NOMO-1 treated with dmso at 0.1 percent for 144 hours (cell line): ENCODE measurements at regions not wholly inside any gene's neighbourhood (a gene's known extent, or its start where the extent isn't known, plus 50 kb on each side); places are given as distances from the start of the nearest gene placed in this dataset.

Experiments used
- DNase-seq: peaks from one replicate; lab custom pipeline; 2025; ENCODE audit not compliant: unreplicated experiment; lab: John Stamatoyannopoulos, UW

DNA sequence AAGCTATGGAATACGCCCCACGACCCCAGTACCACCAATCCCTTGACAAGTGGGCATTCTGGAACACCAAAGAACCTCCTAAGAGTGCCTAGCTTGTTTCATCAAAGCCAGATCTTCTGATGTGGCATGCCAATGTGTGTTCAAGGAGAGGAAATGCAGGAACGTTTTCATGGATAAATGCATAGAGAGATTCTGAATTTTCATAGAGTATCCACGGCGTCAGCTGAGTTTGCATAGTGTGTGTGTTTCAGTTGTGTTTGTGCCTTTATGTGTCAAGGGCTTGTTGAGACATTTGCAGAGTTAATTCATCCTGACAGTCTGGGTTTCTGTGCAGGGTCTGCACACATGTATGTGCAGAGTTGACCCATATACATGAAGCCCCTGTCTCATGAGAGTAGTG lies 172.7 kb upstream of the LRFN2 start:
- no peak for DNase-seq

DNA sequence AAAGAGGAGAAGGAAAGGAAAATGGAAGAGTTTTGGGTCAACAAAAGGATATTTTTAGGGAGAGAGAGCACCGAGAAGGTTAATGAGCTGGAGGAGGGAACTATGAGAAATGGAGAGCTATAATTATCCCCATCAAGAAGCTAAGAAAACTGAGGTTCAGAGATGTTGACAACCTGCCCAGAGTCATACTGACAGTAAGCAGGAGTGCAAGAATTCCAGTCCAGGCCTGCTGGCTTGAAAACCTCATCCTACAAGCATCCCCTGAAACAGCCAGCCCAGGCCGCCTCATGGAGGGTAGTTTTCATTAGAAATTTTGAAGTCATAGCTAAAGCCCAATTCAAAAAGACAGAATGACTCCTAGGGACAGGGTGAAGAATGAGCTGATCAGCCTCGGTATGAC lies 172.1 kb upstream of the LRFN2 start:
- no peak for DNase-seq

DNA sequence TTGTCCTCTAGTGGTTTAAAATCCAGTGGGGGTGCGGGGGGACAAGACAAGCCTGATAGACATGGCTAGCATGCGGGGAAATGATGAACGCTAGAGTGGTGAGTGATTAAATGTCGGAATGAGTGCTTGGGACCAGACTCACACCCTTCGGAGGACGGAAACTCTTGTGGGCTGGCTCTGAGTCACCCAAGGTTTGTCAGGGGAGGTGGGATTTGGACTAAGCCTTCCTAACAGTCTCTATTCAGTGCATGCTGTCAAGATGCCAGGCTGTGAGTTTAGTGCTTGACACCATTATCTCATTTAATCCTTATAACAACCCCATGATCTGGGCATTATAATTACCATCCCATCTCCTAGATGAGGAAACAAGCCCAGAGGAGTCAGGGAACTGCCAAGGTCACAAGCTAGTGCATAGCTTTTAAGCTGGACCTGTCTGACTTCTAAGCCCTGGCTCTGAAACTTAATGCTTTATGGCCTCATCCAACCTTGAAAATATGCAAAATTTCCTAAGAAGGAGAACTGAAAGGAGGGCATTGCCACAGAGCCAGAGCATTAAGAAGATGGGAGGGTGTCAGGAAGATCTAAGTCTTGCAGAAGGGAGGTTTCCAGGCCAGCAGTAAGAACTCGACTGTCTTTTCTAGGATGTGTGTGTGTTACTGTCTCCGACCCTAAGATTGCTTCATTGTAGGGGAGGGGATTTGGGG lies 168.7 kb upstream of the LRFN2 start:
- DNase-seq, result no peak

DNA sequence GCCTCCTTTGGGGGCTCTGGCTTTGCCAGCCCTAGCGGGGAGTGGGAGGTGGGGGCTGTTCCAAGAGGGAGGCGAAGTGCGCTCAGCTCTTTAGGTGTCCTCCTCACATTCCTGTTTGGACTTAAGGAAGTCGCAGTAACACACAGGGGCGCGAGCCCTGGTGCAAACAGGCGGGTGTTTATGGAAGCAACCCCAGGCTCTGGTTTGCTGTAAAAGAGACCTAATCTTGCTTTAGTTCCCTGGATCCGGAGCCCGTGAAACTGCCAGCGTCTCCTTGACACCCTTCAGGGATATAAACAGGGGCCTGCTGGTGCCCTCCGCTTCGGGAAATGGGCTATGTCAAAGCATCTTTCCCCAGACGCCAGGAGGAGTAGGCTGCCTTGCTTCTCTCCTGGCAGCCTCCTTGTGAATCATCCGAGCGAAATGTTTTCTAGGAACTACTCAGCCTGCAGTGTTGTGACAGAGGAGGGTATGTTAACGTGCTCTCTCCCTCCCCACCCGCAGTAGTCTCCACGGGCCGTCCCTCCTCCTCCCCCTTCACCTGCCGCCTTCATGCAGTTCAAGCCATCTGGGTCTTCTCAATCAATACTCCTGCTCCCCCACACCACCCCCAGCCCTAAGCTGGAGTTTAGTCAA lies 168.0 kb upstream of the LRFN2 start:
- DNase-seq, result no peak

DNA sequence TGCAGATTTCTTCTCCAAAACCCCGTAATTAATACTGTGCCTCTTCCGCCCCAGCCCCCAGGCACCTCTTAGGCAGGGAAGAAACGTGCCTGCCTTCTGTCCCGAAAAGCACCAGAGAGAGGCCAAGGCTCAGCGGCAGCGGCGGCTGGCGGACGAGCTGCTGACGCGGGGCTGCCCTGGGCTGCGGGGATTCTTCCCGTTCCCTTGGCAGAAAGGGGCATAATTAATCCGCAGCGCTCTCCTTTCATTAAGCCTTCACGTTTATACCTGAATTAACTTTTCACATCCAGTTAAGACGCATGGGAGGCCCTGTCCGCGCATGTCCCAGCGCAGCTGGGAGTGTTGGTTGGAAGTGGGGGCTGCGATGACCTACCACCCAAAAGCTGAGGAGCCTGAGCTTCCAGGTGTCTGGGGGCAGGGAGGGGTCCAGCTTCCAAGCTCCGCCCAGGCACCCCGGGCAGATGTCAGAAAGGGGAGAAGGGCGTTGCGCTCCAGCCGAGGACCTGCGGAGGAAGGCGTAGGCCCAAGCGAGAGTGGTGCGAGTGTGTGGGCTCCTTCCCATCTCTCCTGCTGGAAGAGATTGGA lies 167.4 kb upstream of the LRFN2 start:
- no peak for DNase-seq

DNA sequence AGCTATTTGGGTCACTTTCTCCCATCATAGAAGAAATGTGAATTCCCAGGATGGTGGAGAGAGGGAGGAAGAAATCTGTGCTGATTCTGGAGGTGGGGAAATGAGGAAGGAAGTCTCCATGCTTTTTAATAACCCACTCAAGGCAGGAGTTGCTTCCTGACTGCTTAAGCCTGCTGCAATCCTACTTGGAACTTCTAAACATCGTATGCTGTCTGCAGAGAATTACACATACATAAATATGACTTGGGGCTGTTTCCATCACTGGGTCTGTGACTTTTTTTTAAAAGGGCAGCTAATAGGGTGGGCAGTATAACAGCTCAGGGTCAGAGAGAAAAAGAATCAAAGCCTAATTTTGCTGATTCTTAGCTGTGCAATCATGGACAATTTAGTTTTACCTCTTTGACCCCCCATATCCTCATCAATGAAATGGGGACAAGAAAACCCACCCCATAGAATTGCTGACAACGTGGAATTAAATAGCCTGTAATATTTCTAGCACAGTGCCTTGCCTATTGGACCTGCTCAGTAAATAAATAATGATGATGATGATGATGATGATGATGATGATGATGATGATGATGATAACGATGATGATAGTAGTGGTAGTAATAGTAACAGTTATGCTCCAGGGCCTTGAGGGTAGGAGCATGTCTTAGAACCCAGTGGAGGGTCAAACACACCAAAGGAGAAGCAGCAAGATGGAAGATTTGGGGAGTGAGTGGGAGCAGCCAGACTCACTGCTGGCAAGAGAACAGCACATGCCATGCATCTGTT lies 166.7 kb upstream of the LRFN2 start:
- DNase-seq, result no peak

DNA sequence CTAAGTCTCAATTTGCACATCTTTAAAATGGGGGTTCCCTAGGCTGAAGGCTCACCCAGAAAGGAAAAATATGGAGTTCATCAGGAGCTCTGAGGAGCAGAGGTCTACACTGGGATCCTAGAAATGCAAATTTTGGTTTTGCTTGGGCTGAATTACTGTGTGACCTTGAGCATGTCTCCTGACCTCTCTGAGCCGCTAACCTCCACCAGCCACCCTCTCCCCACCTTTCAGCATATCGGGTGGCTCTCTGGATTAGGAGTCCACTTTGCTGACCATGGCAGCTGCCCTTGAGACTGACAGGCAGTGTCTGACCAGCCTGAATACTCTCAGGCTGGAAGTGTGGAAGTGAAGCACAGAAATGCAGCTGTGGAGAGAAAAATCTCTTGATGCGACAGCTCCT lies 165.9 kb upstream of the LRFN2 start:
- no peak for DNase-seq

DNA sequence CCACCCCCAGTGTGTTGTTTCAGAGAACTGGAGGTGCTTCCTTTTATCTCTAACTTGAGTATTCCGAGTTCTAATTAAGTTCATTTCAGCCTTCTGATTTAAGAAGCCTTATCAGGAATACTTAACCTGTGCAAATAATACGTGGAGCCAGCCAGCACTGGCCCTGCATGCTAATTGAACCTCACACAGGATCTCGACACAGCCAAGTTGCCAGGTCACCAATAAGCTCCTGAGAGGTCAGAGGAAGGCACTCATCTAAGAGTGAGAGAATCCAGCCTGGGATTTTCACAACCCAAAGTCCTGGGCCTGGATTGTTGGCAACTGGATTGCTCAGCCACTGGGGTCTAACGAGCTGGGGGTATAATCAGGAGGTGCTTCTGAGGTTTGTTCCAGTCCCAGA lies 157.7 kb upstream of the LRFN2 start:
- no peak for DNase-seq

DNA sequence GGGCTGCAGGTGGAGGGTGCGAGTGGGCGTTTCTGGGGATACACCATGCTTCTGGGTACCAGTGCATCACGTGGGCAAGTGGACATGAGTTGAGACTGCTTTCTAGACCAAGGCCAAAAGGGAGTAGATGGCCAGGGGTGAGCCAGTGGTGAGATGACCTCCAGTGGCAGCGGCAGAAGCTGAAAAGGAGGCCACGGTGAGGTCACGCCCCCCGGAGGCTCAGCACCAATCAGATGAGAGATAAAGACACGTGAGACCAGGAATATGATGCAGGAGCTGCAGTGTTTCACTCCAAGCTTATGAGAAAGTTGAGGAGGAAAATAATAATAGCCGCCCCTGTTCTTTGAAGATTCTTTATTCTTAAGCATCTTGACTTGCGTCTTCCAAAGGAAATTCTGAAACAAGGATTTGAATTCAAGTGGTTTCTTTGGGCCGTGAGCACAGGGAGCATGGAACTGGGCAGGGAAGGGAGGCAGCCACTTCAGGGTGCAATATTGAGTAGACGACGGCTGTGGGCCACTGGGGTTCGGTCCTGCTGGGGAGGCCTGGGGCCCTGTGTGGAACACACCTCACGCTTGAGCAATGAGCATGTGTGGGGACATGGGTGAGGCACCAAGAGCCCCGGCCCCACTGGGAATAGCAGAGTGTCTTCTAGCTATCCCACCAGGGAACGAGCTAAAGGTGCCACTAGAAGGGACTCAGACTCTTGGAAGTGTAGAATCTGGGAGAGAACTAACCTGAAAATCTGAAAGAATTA lies 156.7 kb upstream of the LRFN2 start:
- no peak for DNase-seq

DNA sequence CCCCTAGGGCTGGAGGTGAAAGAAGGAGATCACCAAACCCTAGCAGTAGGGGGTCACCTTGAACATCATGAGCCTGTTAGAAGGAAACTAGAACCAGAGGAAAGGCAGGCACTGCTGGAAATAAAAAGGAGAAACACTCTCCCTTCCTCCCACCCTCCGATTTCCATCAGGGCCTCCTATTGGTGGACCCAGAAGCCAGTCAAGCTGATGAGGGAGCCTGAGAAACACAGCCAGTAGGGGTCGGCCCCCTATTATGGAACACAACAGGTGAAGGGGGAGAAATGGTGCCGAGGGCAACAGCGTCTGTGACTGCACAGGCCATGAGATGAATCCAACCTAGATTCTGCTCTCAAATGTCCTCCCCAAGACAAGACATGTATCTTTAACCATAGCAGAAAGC lies 156.1 kb upstream of the LRFN2 start:
- DNase-seq, result no peak

DNA sequence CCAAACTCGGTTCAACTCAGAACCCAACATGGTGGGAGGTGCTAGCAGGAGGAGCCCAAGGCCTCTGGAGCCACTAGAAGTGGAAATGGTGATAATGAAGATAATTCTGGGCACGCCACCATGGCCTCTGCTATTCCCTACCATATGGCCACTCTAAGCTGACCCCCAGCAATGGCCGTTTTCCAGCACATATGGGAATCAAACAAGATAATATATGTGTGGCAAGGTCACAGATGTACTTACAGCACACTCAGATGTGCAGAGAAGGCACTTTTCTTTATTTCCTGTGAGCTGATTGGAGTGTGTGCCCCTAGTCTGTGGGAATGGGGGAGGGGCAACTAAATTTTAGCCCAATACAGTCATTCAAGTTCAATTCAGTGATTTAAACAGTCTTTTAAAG lies 153.4 kb upstream of the LRFN2 start:
- no peak for DNase-seq

DNA sequence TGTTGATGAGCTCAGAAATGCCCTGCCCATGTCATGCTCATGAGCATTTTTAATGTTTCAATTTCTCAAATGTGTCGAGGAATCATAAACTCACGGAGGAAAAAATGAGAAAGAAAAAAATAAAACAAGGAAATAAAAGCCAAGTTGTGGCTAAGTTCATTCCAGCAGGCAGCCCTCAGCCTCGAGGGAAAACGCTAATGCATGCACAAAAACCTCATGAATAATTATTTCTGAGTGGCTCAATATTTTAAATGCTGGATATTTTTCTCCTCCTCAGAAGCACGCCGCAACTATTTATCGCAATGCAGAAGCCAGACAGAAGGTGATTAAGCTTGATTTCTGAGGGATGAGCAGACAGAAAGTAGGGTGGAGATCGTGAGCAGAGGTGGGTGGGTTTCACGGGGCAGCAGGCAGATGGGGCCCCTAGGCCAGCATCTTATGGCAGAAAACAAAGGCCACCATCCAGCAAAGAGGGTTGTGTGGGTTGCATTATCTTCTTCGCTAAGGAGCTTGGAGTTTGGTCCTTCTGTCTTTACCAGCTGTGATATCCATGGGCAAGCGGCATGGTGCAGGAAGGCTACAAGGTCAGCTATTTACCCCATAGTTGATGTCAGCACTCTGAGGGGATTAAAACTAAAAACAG lies 151.5 kb upstream of the LRFN2 start:
- no peak for DNase-seq

DNA sequence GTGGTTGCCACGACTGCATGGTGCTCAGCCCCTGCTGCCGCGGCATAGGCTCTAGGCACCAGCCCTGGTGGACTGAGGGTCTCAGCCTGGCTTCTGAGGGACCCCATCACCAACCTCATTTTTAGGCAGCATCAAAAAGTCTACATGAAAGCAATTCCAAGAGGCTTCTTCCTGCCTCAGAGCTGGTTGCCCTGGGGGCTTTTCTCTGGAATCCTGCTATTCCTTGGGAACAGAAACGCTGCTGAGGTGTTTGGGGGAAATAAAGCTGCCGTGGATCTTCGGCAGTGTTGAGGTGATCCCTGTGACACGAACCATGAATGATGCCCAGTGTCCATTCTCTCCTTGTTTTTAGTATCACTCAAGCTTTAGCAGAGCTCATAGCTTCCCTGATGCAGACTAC lies 148.4 kb upstream of the LRFN2 start:
- no peak for DNase-seq

DNA sequence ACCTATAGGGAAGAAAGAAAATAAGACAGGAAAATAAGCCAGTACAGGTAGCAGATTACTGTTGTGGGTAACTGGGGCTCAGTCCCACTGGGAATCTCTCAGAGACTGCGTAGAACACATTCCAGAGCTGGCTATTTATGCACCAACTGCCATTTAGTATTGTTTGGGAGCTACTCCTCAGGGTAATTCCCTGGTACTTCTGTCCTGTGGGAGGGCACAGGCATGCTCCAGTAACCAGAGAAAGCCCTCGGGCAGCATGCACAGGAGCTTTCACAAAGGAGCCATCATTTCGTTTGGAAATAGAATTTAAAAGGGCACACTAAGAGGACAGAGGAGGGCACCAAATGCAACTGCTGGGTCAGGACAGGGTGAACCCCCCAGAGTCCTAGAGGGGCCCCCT lies 148.0 kb upstream of the LRFN2 start:
- DNase-seq, result no peak

DNA sequence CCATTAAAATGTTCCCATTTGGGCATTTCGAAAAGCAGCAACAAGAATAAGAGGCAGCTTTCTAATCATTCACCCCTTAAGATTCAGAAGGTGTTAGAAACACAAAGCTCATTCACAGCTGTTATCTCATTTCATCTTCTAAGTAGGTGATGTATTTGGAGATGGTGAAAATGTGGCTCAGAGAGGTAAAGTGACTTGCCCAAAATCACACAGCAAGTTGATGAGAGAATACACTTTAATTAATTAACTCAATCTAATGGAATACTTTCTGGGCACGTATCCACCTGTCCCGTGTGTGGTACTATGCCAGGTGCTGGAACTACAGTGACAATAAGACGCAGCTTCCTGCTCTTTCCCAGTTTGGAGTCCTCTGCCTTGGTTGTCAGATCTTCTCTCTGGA lies 147.4 kb upstream of the LRFN2 start:
- DNase-seq, result no peak

DNA sequence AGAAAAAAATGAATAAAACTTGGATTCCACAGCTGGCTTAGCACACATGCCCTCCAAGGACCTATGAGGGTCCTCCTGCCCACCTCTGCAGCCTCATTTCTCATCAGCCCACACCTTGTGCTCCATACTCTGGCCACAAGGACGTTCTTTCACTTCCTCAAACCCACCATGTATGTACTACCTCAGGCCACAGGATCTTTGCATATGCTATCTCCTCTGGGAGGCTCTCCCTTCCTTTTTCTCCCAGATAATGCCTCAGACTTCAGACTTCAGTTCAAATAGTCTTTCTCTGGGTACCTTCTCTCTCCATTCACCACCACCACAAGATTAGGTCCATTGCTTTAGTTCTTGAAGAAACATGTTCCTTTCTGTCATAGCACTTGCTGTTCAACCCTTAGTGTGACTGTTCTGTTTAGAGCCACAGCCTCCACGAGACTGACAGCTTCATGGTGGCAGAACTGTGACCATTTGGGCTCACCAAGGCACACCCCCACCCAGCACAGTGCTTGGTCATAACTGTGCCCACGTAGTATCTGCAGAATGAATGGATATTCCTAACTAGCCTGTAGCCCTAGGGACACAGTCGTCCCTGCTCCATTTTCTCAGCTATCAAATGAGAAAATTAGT lies 146.7 kb upstream of the LRFN2 start:
- DNase-seq, result no peak

DNA sequence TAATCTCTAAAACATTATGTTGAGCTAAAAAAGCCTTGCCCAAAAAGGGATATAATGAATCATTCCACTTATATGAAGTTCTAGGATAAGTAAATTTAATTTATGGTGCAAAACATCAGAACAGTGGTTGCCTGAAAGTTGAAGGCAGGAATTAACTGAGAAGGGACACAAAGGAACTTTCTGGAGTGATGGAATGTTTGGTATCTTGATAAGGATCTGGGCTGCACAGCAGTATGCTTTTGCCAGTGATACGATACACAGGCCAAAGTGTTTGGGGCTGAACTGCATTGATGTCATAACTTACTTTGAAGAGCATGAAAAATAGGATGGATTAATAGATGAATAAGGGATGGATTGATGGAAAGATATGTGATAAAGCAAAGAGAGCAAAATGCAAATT lies 146.1 kb upstream of the LRFN2 start:
- DNase-seq, result no peak

DNA sequence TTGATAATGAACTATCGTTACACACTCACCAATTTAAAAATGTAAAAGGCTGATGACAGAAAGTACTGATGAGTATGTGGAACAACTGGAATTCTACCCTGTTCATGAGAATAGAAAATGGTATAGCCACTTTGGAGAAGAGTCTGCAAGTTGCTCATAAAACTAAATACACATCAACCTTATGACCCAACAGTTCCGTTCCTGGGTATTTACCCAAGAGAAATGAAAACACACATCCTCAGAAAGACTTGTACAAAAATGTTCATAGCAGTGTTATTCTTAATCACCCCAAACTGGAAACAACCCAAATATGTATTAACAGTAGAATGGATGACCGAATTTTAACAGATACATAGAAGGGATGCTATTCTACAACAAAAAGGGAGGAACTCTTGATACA lies 145.7 kb upstream of the LRFN2 start:
- DNase-seq, result no peak

DNA sequence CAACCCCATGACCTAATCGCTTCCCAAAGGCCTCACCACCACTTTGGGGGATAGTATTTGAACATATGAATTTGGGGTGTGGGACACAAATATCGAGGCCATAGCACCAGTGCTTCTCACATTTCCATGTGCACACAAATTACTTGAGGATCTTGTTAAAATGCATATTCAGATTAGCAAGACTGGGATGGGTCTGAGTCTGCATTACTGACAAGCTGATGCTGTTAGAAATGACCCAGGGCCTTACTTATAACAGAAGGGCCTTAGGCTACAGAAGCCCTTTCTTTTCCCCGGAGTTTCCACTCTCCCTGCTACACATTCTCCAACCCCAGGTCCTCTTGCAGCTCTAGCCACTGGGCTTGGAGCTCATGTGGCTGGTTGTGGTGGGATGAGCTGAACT lies 141.5 kb upstream of the LRFN2 start:
- no peak for DNase-seq

DNA sequence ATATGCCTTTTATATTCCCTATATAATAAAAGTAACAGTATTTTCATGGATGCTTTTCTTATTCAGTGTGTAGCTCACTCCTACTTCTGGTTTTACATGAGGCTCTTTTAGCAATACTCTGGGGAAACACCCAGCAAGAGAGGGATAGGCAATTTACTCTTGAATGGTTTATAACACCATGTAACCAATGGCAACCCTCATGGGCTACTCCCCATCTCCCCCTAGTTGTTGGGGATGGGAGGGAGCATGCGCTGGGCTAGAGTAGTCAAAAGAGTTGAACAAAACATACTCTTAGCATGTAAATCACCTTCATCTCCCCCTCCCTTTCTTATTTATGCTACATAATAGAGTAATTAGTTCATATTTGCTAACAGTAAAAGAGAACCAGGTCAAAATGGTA lies 140.1 kb upstream of the LRFN2 start:
- DNase-seq, result no peak
